ENCODE measurements at regions not wholly inside any gene's neighbourhood (a gene's known extent, or its start where the extent isn't known, plus 50 kb on each side); places are given as distances from the start of the nearest gene placed in this dataset.

DNA sequence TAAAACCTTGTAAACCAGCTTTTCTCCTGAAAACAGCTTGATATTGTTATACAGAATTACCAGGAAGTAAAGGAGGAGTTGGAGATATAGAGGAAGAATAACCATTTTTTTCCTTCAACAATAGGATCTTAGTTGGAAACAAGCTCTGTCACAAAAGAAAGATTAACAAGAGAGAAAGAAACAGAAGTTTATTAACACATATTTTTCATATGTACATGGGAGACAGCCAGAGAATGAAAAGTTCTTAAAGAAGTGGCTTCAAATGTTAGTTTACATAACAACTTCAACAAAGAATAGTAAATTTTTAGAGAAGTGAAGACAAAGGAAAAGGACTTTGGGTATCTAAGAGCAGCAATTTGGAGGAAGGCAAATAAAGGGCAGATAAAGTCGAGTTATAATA, 94.9 kb upstream of the ANKRD50 start:
- no peak for DNase-seq (ENCODE audit: low read depth)

DNA sequence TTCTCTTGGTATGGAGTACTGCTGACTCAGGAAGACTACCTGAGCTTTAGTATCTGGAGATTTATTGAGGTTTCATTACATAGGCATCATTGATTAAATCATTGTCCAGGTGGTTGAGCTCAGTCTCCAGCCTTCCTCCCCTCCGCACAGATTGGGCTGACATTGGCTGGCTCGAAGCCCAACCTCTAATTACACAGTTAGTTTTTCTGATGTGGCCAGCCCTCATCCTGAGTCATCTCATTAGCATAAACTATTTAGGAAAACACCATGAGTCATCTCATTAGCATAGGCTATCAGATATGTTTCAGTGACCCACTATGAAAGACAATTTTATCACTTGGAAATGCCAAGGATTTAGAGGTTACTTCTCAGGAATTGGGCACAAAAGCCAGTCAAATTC, 93.9 kb upstream of the ANKRD50 start:
- DNase-seq (ENCODE audit: low read depth), result no peak

- DNase-seq (ENCODE audit: low read depth), result peak; percentile 24
Observed at GRCh38 chr4:124804584-124804983, 92.1 kb upstream of the ANKRD50 start.

GRCh38 chr4:124804041-124804440, 91.5 kb upstream of the ANKRD50 start:
- DNase-seq (ENCODE audit: low read depth), result no peak

DNA sequence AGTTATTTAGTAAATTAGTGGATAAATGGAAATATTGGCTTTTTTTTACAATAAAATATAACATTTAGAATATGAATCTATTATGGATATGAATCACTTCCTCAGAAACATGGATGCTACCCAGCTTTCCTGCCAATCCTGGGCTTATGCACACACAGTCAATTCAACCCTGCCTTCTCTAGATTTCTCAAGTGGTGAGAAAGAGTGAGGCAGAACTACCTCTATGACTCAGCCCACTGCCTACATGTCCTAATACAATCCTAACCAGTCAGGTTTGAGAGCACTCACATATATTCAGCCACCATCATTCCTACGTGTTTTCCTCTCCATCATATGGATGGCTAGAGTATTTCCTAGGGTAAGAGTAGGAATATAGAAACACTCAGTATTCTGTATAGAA, 91.1 kb upstream of the ANKRD50 start:
- no peak for DNase-seq (ENCODE audit: low read depth)

DNA sequence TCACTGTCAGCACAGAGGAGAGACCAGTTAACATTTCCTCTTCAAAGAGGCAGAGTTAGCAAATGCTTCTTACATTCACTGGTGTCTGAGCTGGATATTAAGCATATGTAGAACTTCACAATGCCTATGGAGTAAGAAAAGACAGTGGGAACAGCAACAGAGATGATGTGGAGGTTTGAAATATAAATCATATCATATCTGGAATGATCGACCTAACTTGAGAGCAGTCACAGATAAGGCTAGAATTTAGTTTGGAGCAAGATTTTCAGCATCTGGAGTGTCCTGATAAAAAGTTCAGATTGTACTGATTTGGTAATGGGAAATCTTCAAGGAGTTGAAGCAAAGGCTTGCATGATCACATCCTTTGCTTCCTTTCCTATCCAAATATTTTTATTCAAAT, 90.5 kb upstream of the ANKRD50 start:
- no peak for DNase-seq (ENCODE audit: low read depth)

GRCh38 chr4:124797223-124797622, 84.7 kb upstream of the ANKRD50 start:
- DNase-seq (ENCODE audit: low read depth), result no peak

DNA sequence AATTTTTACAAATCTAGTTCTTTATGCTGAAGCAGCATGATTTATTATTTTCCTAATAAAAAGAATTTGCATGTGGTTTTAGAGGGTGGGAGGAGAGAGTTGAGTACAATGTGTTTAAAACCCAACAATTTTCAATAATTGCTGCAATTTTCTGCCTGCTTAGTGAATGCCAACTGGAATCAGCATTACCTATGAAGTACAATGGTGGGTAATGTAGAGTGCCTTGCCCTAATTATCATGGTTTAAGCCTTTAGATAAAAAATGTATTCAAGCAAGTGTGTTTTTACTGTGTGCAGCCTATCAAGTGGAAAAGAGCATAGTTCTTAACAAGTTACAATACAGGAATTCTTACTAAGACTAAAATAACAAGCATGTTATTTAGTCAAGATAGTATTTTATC, 77.9 kb upstream of the ANKRD50 start:
- no peak for DNase-seq (ENCODE audit: low read depth)

GRCh38 chr4:124786634-124787033, 74.1 kb upstream of the ANKRD50 start:
- DNase-seq (ENCODE audit: low read depth), result no peak

DNA sequence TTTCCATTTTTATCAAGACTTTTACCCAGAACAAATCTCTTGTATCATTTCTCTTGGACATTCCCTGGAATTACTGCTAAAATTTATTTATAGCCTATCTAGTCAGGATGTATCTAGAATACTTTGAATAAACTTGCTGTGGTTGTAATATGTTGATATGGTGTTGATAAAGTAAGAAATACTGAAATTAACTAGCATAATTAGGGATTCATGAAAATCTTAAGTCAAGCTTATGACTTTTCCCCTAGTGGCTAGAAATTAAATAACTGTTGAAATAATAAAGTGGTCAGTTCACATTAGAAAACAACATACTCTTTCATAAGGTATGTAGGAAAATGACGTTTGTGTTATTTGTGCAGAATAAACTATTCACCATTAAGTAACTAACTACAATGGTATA, 73.1 kb upstream of the ANKRD50 start:
- DNase-seq (ENCODE audit: low read depth), result no peak

- DNase-seq (ENCODE audit: low read depth), result no peak
Observed at GRCh38 chr4:124783847-124784246, 71.3 kb upstream of the ANKRD50 start.

- DNase-seq (ENCODE audit: low read depth), result no peak
Observed at GRCh38 chr4:124777007-124777406, 64.5 kb upstream of the ANKRD50 start.

- DNase-seq (ENCODE audit: low read depth), result no peak
Observed at GRCh38 chr4:124768596-124769365, 56.2 kb upstream of the ANKRD50 start.

GRCh38 chr4:124762956-124763355, 50.4 kb upstream of the ANKRD50 start:
- DNase-seq (ENCODE audit: low read depth), result no peak

Data from GM04504 (cell line).